ENCODE measurements at regions not wholly inside any gene's neighbourhood (a gene's known extent, or its start where the extent isn't known, plus 50 kb on each side); places are given as distances from the start of the nearest gene placed in this dataset.
"Not testable (repeated sequence)": the region's sequence is repeated elsewhere in the genome, so short reads cannot be mapped to it uniquely, and the experiment has no call there.

DNA sequence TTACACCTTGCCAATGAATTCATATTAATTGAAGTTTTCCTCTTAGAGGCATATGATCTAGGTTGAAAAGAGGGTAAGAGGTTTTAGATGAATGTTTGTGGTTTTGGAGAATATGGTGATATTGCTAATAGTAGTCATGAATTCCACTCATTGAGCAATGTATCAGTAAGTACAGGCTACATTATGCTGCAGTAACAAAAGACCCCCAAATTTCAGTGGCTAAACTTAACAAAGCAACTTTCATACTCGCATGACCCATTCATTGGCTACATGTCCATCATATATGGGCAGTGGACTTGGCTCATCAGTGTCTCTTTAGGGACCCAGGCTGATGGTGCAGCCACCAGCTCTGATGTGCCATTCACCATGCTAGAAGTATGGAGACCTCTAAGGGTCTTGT, 196.6 kb upstream of the MYL2 start:
- DNase-seq (ENCODE audit: low read depth in 1 of 2, low spot score in 1 of 2): no peak

DNA sequence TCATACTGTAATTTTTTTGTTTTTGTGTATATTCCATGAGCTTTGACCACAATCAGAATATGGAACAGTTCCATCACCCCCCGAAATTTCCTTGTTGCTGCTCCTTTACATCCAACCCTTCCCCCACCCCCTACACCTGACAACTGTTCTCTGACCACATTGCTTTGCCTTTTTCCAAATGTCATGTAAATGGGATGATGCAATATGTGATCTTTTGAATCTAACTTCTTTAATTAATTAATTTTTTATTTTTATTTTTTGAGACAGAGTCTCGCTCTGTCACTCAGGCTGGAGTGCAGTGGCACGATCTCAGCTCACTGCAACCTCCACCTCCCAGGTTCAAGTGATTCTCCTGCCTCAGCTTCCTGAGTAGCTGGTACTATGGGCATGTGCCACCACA, 192.9 kb upstream of the MYL2 start:
- DNase-seq (ENCODE audit: low read depth in 1 of 2, low spot score in 1 of 2): not testable (repeated sequence)

DNA sequence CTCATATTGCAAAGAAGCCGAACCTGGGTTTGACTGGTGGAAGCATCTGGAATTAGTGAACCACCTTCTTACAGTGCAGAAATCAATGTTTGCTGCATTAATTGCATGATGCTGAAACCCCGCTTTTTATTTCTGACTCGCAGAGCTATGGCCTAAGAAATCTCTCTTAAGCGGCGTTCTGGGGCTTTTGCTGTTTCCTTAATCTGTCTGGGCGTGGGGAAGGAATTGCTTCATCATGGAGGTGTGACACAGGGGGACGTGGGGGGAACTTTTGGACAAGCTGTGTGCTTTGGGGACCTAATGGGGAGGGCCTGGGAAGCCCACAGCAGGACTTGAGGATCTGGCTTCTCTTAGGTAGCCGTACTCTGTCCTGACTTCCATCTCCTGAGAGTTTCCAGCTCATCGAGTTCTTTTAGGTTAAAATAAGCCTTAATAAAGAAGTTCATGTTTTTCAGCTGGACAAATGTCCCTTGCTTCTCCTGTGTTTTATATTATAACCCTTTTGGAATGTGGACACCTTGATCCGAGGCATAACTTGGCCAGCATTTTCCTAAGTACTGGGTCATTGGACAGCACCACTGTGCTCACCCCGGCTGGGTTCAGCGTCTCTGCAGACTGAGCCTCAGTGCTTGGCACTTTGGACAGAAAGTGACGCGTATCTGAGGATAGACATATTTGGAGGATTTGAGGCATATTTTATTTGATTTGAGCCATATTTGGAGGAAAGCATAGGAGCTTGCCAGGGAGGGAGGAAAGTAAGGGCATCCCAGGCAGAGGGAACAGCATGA, 192.1 kb upstream of the MYL2 start:
- no peak for DNase-seq (ENCODE audit: low read depth in 1 of 2, low spot score in 1 of 2)

GRCh38 chr12:111111681-111112080, 191.3 kb upstream of the MYL2 start:
- no peak for DNase-seq (ENCODE audit: low read depth in 1 of 2, low spot score in 1 of 2)

DNA sequence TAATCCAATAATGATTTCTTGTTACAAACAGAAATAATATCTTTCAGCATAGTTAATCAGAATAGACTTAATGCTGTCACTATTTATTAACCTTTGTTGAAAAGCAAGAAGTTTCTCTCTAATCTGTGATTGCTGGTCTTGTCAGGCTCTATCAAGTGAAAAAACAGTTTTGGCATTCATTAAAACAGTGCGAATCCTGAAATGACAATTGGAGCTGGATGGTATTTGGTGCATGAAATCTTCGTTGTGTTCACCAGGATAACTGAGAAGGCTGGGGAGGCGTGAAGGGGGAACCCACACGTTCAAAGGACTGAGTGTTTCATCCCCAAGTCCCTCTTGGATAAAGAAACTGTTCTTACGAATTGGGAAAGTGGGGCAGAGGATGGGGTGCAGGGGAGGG, 190.2 kb upstream of the MYL2 start:
- DNase-seq (ENCODE audit: low read depth in 1 of 2, low spot score in 1 of 2): no peak

DNA sequence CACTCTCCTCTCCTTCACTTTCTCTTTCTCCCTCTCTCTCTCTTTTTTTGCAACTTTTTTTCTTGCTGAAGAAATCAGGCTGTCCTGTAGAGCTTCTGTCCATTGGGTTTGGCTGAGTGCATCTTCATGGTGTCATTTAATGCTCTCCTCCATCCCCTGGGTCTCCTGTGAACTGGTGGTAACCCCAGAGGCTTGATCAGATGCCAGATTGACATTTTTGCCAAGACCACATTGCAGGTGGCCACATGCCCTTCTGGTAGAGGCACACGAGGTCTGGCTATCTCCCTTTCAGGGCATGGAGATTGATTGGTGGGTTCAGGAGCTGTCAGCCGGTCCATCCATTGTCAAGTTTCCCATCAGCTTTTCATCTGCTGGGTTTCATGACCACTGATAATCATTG, 188.3 kb upstream of the MYL2 start:
- DNase-seq (ENCODE audit: low read depth in 1 of 2, low spot score in 1 of 2): no peak

DNA sequence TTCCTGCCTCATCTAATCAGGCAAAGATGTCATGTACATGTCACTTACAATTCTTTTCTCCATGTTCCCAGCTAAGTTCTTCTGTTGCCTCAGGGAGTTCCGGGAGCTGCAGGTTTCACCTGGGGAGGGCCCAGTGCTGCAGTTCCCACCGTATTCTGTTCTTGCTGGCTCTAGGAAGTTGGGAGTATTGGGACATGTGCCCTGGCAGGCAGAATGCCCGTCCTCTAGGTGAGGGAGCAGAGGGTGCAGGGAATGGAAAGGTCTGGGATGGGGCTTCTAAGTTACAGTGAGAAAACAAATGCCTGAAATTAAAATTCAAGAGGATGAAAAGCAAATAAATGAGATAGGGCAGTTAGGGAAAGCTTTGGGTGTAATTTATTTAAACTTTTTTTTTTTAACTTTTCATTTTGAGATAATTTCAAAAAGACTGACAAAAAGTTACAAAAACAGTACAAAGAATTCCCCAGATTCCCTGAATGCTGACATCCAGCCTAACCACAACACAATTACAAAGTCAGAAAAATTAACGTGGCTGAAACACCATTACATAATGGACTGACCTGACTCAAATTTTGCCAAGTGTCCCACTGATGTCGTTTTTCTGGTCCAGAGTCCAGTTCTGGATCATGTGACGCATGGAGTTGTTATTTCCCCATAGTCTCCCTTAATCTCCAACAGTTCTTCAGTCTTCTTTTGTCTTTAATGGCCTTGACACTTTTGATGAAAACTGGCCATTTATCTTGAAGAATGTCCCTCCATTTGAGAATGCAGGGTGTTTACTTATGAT, 187.2 kb upstream of the MYL2 start:
- no peak for DNase-seq (ENCODE audit: low read depth in 1 of 2, low spot score in 1 of 2)

DNA sequence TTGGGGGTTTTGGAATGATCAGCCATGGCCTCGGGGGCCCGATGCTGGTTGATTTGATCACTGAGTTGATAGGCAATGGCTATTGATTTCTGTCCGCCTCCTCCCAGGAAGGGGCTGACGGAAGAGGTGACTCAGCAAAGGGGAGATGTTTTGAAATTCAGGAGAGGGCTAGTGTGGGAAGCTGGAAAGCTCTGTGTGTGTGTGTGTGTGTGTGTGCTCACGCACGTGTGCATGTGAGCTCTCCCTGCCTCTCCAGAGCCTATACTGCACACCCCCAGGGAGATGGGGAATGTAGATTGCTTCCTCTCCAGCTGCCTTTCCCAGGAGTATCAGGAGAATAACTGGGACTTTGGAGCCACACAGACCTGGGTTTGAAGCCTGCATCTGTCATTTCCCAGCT, 184.9 kb upstream of the MYL2 start:
- no peak for DNase-seq (ENCODE audit: low read depth in 1 of 2, low spot score in 1 of 2)

GRCh38 chr12:111103583-111103982, 183.2 kb upstream of the MYL2 start:
- DNase-seq (ENCODE audit: low read depth in 1 of 2, low spot score in 1 of 2): no peak

- DNase-seq (ENCODE audit: low read depth in 1 of 2, low spot score in 1 of 2): no peak
Observed at GRCh38 chr12:111102102-111102739, 181.8 kb upstream of the MYL2 start.

DNA sequence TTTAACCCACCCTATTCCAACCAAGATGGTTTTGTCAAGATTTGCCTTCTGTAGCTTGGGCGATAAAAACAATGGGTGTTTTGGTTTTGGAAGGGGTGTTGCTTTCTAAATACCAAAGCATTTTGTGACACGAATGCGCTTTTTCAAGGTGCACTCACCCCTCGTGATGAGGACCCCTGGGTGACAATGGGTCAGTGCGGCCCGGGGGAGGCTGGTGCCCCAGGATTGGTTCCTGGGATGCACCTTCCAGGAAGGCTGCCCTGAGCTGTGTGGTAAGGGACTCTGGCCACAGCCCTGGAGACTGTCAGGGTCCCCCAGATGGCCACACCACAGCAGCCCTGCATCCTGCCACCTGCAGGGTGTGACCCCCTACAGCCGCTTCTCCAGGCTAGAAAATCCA, 180.6 kb upstream of the MYL2 start:
- no peak for DNase-seq (ENCODE audit: low read depth in 1 of 2, low spot score in 1 of 2)

DNA sequence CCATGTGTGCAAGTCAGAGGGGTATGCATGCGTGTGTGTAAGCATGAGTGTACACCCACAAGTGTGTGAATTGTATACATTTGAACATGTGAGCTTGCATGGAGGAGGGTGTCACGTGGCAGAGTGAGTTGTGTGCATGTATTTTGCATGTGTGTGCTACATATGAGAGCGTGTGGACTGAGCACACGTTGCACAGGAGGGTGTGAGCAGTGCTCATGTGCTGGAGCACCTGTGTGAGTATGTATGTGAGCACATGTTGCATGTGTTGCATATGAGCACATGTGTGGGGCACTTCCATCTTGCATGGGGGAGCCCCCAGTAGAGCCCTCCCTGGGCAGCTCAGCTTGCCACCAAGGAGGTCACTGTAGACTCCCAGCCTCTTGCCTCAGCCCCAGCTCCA, 180.2 kb upstream of the MYL2 start:
- no peak for DNase-seq (ENCODE audit: low read depth in 1 of 2, low spot score in 1 of 2)

- DNase-seq (ENCODE audit: low read depth in 1 of 2, low spot score in 1 of 2): no peak
Observed at GRCh38 chr12:111100003-111100402, 179.6 kb upstream of the MYL2 start.

GRCh38 chr12:111099186-111099585, 178.8 kb upstream of the MYL2 start:
- no peak for DNase-seq (ENCODE audit: low read depth in 1 of 2, low spot score in 1 of 2)

- DNase-seq (ENCODE audit: low read depth in 1 of 2, low spot score in 1 of 2): no peak
Observed at GRCh38 chr12:111094157-111095010, 174.0 kb upstream of the MYL2 start.

DNA sequence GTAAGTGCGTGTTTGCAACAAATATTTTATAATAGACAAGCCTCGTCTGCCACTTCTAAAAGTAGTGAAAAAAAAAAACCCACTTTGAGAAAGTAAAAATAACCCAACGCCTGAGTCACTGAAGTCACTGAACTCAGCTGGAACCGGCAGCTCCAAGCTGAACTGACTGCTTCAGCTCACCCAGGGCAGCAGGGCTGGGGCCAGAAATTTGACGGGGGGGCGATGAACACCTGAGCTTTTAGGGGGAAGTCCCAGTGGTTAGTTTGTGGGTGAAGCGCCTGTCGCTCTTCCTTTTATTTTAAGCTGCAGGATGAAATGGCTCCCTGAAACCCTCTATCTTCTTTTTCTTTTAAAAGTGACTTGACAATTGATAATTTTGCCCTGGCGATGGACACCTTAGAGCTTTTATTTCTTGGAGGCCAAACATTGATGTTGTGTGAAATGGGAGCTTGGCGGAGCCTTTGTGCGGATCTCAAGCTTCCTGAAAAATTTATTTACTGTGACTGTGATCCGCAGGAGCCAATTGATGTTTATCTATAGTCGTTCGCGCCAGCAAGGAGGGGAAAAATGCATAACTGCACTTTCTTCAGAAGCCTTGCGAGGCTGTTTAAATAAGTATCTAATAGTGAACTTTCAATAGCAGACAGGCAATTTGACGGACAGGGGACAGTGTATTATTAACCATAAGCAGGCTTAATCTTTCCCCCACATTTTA, 173.2 kb upstream of the MYL2 start:
- peak in 1 of 2 donors; percentile 28 for DNase-seq (ENCODE audit: low read depth in 1 of 2, low spot score in 1 of 2)

DNA sequence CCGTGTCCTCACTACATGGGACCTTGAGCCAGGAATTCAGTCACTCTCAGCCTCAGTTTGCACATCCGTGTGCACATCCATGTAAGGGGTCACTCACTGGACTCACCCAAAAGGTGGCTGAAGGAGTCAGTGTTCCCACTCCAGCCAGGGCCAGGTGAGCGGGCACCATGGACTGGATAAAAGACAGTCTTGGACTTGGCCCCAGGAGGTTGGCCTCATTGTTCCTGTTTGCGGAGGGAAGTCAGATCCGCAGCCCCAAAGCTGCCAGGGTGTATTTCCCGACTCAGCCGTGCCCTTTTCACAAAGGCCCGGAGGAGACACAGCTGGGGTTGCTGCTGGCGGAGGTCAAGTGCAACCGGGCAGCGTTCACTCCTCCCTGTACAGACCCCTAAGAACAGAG, 170.7 kb upstream of the MYL2 start:
- DNase-seq (ENCODE audit: low read depth in 1 of 2, low spot score in 1 of 2): no peak

DNA sequence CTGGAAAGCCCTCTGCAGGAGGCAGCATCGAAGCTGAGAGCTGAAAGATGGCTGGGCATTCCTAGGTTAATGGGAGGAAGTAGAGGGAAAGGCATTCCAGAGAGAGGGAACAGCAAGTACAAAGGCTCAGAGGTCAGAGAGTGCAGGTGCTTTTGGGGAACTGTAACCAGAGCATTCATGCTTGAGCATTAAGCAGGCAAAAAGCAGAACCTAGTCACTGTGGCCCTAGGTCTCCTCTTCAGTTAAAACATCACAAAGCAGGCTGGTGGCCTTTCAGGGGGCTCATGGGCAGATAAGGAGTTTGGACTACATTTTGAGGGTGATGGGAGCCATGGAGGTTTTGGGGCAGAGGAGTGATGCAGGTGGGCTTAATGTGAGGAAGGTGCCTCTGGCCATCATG, 169.2 kb upstream of the MYL2 start:
- no peak for DNase-seq (ENCODE audit: low read depth in 1 of 2, low spot score in 1 of 2)

- DNase-seq (ENCODE audit: low read depth in 1 of 2, low spot score in 1 of 2): no peak
Observed at GRCh38 chr12:111088409-111088808, 168.0 kb upstream of the MYL2 start.

DNA sequence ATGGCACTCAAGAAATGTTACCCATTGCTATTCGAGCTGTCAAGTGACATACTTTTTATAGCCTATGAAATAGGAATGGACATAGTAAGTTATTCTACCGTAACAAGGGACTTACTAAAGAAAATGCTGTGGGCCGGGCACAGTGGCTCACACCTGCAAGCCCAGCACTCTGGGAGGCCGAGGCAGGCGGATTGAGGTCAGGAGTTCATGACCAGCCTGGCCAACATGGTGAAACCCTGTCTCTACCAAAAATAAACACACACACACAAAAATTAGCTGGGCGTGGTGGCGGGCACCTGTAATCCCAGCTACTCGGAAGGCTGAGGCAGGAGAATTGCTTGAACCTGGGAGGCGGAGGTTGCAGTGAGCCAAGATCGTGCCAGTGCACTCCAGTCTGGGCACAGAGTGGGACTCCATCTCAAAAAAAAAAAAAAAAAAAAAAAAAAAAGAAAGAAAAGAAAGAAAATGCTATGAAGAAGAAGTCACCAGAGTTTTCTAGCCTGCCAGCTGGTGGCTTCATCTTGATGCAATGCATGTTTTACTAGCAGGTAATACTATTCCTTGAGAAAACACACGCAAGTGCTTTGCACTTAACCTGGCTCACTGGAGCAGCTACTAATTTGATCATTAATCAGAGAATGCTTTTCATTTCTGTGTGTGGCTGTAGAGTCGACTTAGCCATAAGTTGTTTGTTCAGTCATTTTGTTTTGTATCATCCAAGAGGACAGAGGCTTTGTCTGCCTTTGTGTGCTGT, 166.7 kb upstream of the MYL2 start:
- no peak for DNase-seq (ENCODE audit: low read depth in 1 of 2, low spot score in 1 of 2)

Data from activated CD4-positive, alpha-beta T cell treated with anti-CD3 and anti-CD28 coated beads, Interleukin-2, amount 50 U/mL, for 24 hours (primary cell).